Stimulated activated CD8-positive, alpha-beta memory T cell treated with anti-CD3 and anti-CD28 coated beads, Interleukin-2, amount 100 ng/mL, for 48 hours (primary cell): ENCODE measurements at regions not wholly inside any gene's neighbourhood (a gene's known extent, or its start where the extent isn't known, plus 50 kb on each side); places are given as distances from the start of the nearest gene placed in this dataset.
"Not testable (repeated sequence)": the region's sequence is repeated elsewhere in the genome, so short reads cannot be mapped to it uniquely, and the experiment has no call there.

Source experiments
- DNase-seq, 2 donors: peaks; one replicate each; pipeline ENCODE4 v3.0.0-alpha.2; 2020; ENCODE audit warnings: low read depth in 2 of 2

GRCh38 chr3:182508919-182509711 lies 284.2 kb upstream of the ATP11B start:
- DNase-seq: no peak

- DNase-seq: no peak
Observed at GRCh38 chr3:182509844-182510460, 283.4 kb upstream of the ATP11B start.

- DNase-seq: no peak
Observed at GRCh38 chr3:182514236-182514964, 278.9 kb upstream of the ATP11B start.

GRCh38 chr3:182516597-182517336 lies 276.5 kb upstream of the ATP11B start:
- DNase-seq: no peak

- DNase-seq: no peak
Observed at GRCh38 chr3:182519569-182519968, 273.7 kb upstream of the ATP11B start.

- no peak for DNase-seq
Observed at GRCh38 chr3:182521339-182521738, 272.0 kb upstream of the ATP11B start.

GRCh38 chr3:182523424-182523823 lies 269.9 kb upstream of the ATP11B start:
- DNase-seq: not testable (repeated sequence)

- DNase-seq: no peak
Observed at GRCh38 chr3:182523836-182524235, 269.5 kb upstream of the ATP11B start.

GRCh38 chr3:182524711-182525401 lies 268.4 kb upstream of the ATP11B start:
- no peak for DNase-seq

- no peak for DNase-seq
Observed at GRCh38 chr3:182525766-182526374, 267.4 kb upstream of the ATP11B start.

- no peak for DNase-seq
Observed at GRCh38 chr3:182527745-182528144, 265.6 kb upstream of the ATP11B start.

GRCh38 chr3:182530316-182530715 lies 263.0 kb upstream of the ATP11B start:
- no peak for DNase-seq

GRCh38 chr3:182533394-182533793 lies 259.9 kb upstream of the ATP11B start:
- DNase-seq: no peak

- no peak for DNase-seq
Observed at GRCh38 chr3:182544542-182544941, 248.8 kb upstream of the ATP11B start.

- DNase-seq: no peak
Observed at GRCh38 chr3:182562274-182562673, 231.0 kb upstream of the ATP11B start.

GRCh38 chr3:182565916-182566796 lies 227.1 kb upstream of the ATP11B start:
- no peak for DNase-seq

GRCh38 chr3:182567700-182568099 lies 225.6 kb upstream of the ATP11B start:
- no peak for DNase-seq

- DNase-seq: no peak
Observed at GRCh38 chr3:182568261-182568660, 225.0 kb upstream of the ATP11B start.

GRCh38 chr3:182568876-182569275 lies 224.4 kb upstream of the ATP11B start:
- DNase-seq: no peak
